ENCODE measurements at regions not wholly inside any gene's neighbourhood (a gene's known extent, or its start where the extent isn't known, plus 50 kb on each side); places are given as distances from the start of the nearest gene placed in this dataset.

DNA sequence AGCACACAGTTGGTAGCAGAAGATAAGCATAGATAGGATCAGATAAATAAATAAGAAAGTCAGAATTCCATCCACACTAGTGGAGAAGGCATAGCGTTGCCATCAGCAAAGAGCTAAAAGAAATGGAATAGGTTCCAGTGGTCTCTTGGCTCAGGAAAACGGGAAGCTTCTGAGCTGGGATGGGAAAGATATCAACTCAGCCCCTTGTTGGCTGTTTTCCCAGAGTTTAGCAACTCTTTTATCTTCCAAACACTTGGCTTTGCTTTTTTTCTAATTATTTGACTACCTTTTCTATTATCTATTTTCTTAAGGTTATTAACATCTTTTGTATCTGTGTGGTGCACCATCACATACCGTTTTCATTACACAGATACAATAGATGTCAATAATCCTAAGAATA, 445.7 kb upstream of the TRPC7 start:
- DNase-seq (ENCODE audit: low read depth), result no peak

DNA sequence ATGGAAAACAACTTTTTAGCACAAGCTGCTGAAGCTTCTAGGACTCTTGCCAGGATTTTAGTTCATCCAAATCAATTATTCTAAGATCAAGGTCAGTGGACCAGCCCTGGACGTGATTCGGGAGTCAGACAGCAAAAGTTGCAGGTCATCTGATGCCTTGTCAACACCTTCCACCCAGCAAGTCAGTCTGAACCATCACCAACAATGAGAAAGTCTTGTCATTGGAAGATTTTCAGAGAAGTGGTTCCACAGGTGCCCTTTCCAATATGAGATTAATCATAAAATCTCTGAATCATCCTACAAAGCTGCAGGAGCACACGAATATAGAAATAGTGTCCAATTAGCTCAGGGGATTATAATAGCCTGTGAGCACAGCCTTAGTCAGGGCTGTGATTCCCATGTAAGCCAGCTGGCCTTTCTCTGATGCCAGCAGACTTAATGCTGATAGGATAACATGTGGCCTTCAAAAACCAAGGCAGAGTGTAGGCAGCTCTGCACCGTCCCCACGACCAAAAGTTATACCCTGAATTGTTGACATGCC, 445.0 kb upstream of the TRPC7 start:
- DNase-seq (ENCODE audit: low read depth), result no peak

DNA sequence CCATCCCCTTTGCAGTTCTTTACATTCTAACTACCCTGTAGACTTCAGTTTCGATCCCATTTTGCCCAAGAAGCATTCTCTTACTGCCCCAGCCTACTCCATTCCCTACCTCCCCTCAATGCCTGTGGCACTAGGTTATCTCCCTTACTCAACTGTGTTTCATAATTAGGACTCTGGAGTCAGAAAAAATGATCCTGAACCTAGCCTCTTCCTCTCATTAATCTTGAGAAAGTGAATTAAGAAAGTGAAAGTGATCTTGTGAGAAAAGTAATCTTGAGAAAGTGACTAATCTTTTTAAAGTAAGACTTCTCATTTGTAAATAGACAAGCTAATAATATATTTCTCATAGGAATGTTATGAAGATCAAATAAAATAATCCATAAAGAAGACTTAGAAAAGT, 444.0 kb upstream of the TRPC7 start:
- no peak for DNase-seq (ENCODE audit: low read depth)

DNA sequence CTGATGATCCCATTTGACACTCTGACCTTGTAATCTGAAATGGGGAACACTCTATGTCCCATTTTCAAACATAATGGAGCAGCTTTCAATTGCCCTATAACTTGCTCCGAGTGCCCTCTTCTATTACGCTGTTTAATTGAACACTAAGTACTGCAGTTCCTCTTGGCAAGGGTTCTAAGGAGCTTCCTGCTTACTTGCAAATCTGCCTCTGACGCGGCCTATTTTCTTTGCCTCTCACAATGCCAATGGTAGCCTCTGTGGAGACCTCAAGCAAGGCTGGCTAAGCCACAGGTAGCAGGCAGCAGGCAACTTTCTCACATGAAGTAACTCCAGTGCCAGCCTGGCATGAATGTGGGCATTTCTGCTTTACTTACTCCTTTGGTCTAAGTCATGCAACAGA, 443.4 kb upstream of the TRPC7 start:
- DNase-seq (ENCODE audit: low read depth), result no peak

DNA sequence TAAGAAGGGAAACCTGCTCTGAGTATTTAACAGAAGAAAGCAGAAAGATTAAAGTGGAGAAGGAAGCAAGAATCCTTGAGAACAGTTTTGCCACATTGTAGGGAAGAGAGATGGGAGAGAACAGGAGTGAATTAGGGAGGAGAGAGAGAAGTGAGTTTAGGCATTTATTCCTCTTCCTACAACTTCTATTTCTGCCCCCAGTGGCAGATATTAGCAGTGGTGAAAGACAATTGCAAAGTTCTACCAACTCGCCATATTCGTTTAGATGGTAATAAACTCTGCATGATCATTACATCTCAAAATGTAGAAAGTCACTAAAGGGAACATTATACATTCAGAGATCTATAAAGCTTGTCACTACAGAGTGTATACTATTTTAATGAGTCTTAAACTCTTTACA, 440.1 kb upstream of the TRPC7 start:
- DNase-seq (ENCODE audit: low read depth), result no peak

- DNase-seq (ENCODE audit: low read depth), result no peak
These were observed 437.0 kb upstream of the TRPC7 start for GRCh38 chr5:136802383-136802782.

- DNase-seq (ENCODE audit: low read depth), result no peak
These were observed 434.5 kb upstream of the TRPC7 start for GRCh38 chr5:136799806-136800372.

GRCh38 chr5:136793300-136793699, 428.0 kb upstream of the TRPC7 start:
- no peak for DNase-seq (ENCODE audit: low read depth)

GRCh38 chr5:136781464-136781863, 416.1 kb upstream of the TRPC7 start:
- no peak for DNase-seq (ENCODE audit: low read depth)

DNA sequence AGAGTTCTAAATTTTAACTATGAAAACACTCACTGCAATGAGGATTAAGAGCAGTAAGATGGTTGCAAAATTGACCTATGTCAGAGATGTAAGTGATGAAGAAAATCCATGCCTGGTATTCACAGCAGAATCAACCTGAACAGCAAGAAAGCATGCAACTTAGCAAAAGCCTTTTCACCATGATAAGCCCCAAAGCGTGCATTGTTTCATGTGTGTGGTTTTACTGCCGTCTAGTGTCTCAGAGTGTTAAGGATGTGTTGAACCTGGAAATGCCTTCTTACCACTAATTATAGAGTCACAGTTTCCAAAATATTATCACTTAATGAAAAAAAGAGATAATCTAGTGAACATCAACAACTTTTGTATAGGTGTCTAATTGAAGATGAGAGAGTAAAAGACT, 415.2 kb upstream of the TRPC7 start:
- DNase-seq (ENCODE audit: low read depth), result no peak

GRCh38 chr5:136776022-136776927, 410.9 kb upstream of the TRPC7 start:
- DNase-seq (ENCODE audit: low read depth), result no peak

- DNase-seq (ENCODE audit: low read depth), result no peak
These were observed 407.1 kb upstream of the TRPC7 start for GRCh38 chr5:136772491-136772890.

- DNase-seq (ENCODE audit: low read depth), result peak; percentile 31
These were observed 404.7 kb upstream of the TRPC7 start for GRCh38 chr5:136769900-136770684.

DNA sequence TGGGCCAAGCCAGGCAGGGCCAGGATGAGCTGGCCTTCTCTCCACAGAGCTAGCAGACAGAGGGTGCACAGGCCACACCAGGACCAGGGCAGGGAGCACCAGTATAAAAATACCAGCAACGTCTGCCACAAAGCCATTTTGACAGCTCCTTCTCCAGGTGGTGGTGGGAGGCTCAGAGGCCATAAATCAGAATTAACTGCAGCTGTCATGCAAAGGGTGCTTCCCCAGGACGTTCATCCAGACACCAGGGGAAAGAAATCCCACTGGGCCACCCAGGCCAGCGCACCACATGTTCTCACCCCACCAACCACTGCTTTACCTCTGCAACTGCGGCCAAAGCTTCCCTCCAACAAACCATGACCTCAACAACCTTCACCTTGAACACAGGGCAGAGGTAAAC, 403.7 kb upstream of the TRPC7 start:
- no peak for DNase-seq (ENCODE audit: low read depth)

DNA sequence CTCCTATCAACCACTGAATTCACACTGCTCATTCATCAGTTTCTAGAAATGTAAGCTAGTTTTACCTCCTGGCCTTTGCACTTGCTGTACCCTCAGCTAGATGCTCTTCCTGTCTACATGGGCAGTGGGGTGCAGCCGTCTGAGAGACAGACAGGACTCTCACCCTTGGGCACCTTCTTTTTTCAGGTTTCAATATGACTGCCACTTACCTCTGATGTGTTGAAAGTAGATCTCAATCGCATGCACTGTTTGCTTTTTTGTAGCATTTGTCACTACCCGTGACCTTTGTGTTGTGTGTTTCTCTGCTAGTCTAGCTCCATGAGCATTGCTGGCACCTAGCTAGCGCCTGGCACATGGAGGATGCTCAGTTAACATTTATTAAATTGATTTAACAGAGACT, 403.1 kb upstream of the TRPC7 start:
- no peak for DNase-seq (ENCODE audit: low read depth)

DNA sequence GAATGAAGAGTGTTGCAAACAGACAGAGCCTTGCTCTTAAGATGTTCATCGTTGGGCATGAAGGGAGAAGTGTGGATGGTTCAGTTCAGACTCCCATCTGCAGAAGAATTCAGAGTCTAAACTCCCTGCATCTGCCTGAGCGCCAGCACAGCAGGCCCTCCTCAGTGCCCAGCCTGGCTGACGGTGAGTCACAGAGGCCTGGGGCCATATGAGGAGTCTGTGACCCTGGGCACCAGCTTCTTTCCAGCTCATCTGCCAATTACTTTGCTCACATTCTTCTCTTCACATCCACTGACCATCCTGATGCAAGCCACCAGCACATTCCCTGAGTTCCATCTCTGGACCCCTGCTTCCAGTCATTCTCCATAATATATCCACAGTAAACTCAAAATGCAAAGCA, 401.1 kb upstream of the TRPC7 start:
- no peak for DNase-seq (ENCODE audit: low read depth)

DNA sequence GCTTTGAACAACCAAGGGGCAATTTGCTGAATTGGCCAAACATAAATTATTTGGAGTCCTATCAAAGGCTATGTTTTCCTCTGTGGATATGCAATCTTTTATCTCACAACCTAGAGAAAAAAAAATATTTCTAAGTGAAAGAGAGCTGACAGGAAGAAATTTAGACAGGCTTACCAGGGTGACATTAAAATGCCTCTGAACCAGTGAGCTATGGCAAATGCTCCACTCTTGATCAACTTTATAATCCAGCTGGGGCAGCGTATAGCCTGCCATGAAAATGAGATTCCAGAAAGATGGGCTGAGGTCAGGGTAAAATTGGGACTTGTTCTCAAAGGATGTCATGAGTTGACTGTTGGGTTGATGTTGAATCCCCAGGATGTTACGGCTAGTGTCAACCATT, 399.3 kb upstream of the TRPC7 start:
- DNase-seq (ENCODE audit: low read depth), result no peak

- no peak for DNase-seq (ENCODE audit: low read depth)
These were observed 398.2 kb upstream of the TRPC7 start for GRCh38 chr5:136763548-136763947.

- DNase-seq (ENCODE audit: low read depth), result no peak
These were observed 388.9 kb upstream of the TRPC7 start for GRCh38 chr5:136754216-136754615.

DNA sequence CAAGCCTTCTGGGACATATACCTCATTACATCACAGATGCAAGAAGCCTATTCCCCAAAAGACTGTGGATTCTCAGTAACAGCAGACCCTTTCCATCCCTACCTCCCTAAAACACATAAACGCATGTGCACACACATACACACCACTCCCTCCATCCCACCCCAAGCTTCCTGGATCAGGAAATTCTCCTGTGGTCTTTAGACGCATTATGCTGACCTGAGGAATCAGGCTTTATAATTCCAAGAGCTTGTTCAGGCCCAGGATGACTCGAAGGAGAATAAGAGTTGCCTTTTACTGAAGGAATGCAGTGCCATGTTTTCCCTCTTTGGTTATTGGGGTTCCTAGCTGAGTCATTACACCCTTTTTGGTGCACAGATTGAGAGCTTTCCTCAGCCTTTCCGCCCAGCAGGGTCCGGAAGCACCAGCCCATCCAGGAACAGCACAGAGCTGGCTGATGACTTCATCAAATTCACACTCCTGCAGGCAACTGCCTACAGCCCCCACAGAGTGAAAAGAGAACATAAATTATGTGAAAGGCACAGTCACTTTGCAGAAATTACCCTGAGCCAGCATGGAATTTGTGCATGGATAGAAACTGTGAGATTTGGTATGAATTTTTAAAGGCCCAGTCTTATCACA, 385.0 kb upstream of the TRPC7 start:
- no peak for DNase-seq (ENCODE audit: low read depth)

- no peak for DNase-seq (ENCODE audit: low read depth)
These were observed 383.7 kb upstream of the TRPC7 start for GRCh38 chr5:136749016-136749415.

GRCh38 chr5:136743052-136743451, 377.7 kb upstream of the TRPC7 start:
- no peak for DNase-seq (ENCODE audit: low read depth)
